Fibroblast of pulmonary artery (primary cell): ENCODE measurements at regions not wholly inside any gene's neighbourhood (a gene's known extent, or its start where the extent isn't known, plus 50 kb on each side); places are given as distances from the start of the nearest gene placed in this dataset.

Experiments
- DNase-seq: peaks from one replicate; pipeline ENCODE4 v3.0.0-alpha.2; 2010; ENCODE audit warnings: low read depth
- H3K4me3 ChIP-seq: replicated peaks from 2 replicates; pipeline ENCODE4 v1.5.1; 2011; ENCODE audit warnings: low read depth, mild to moderate bottlenecking, control low read depth, low read length, moderate library complexity
- CTCF ChIP-seq: IDR thresholded peaks from 2 replicates; pipeline ENCODE4 v1.5.1; 2011; ENCODE audit warnings: mild to moderate bottlenecking, control low read depth, low read length, inconsistent platforms; ENCODE audit errors: missing control alignments

- TF ChIP-seq CTCF, result no peak
- H3K4me3 ChIP-seq, result no peak overlapping the region
- DNase-seq, result no peak
These were observed 403.3 kb downstream of the ADAMTS20 start for GRCh38 chr12:43148691-43149090.

- TF ChIP-seq CTCF, result no peak
- no peak overlapping the region for H3K4me3 ChIP-seq
- DNase-seq, result peak; percentile 25
These were observed 404.1 kb downstream of the ADAMTS20 start for GRCh38 chr12:43147878-43148277.

- TF ChIP-seq CTCF, result no peak
- H3K4me3 ChIP-seq, result no peak overlapping the region
- no peak for DNase-seq
These were observed 406.5 kb downstream of the ADAMTS20 start for GRCh38 chr12:43145481-43145880.

- no peak overlapping the region for H3K4me3 ChIP-seq
These were observed 408.7 kb downstream of the ADAMTS20 start for GRCh38 chr12:43143278-43143677.

GRCh38 chr12:43132291-43132690 lies 419.7 kb downstream of the ADAMTS20 start:
- TF ChIP-seq CTCF, result no peak
- H3K4me3 ChIP-seq, result no peak overlapping the region
- DNase-seq, result no peak

More at GRCh38 chr12:43143278-43143677, 408.7 kb downstream of the ADAMTS20 start:
- no peak for DNase-seq
- no peak for TF ChIP-seq CTCF

GRCh38 chr12:43131301-43131700 lies 420.7 kb downstream of the ADAMTS20 start:
- TF ChIP-seq CTCF, result no peak
- DNase-seq, result peak; percentile 16
- no peak overlapping the region for H3K4me3 ChIP-seq

- TF ChIP-seq CTCF, result no peak
- DNase-seq, result no peak
- no peak overlapping the region for H3K4me3 ChIP-seq
These were observed 424.0 kb downstream of the ADAMTS20 start for GRCh38 chr12:43127886-43128549.
